ENCODE measurements at regions not wholly inside any gene's neighbourhood (a gene's known extent, or its start where the extent isn't known, plus 50 kb on each side); places are given as distances from the start of the nearest gene placed in this dataset.
A peak's percentile ranks its signal among the peaks of the same experiment; 100 is the strongest.
"Not testable (repeated sequence)": the region's sequence is repeated elsewhere in the genome, so short reads cannot be mapped to it uniquely, and the experiment has no call there.

DNA sequence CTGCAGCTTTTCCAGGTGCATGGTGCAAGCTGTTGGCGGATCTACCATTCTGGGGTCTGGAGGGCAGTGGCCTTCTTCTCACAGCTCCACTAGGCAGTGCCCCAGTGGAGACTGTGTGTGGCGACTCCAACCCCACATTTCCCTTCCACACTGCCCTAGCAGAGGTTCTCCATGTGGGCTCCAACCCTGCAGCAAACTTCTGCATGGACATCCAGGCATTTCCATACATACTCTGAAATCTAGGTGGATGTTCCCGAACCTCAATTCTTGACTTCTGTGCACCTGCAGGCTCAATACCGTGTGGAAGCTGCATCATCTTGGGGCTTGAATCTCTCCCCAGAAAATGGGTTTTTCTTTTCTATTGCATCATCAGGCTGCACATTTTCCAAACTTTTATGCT, 160.2 kb upstream of the DYRK2 start:
- not testable (repeated sequence) for DNase-seq

DNA sequence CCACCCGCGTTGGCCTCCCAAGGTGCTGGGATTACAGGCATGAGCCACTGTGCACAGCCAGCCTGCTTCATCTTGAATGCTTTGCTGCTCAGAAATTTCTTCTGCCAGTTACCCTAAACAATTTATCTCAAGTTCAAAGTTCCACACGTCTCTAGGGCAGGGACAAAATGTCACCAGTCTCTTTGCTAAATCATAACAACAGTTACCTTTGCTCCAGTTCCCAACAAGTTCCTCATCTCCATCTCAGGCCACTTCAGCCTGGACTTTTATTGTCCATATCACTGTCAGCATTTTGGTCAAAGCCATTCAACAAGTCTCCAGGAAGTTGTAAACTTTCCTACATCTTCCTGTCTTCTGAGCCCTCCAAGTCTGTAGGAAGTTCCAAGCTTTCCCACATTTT, 159.5 kb upstream of the DYRK2 start:
- no peak for DNase-seq

DNA sequence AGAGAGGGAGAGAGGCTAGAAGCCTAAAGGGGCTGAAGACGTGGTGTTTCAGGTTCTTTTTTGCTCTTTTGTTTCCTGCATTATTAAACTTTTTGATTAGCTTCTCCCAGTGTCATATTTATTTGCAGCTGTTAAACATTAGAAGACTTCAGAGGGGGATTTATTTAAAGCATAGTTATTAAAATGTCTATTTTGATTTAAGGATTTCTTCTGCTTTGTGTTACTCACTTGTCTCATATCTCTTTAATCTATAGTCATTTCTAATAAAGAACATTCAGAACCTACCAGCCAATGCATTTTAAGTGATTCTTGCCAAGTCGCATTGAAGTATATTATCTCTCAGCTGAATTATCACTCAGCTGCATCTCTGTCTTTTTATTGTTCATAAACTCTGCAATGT, 152.0 kb upstream of the DYRK2 start:
- no peak for DNase-seq

DNA sequence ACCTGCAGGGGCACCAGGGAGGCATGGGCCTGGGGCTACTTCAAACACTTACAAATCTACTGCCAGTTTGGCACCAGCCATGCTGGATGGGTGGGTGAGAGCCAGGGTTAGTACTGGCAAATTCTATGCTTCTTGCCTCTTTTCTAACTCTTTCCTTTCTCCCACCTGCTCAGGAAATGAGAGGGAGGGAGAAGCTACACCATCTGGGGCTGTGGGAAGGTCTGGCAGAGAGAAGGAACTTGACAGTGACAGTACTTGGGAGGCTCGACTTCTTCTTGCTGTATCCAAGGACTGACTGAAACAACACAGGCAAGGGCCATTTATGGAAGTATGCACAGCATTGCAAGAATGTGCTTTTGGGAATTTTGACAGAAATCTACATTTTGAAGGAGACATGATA, 149.6 kb upstream of the DYRK2 start:
- DNase-seq = peak in 25 of 58 donors; percentile 12 to 82 (median 29)

DNA sequence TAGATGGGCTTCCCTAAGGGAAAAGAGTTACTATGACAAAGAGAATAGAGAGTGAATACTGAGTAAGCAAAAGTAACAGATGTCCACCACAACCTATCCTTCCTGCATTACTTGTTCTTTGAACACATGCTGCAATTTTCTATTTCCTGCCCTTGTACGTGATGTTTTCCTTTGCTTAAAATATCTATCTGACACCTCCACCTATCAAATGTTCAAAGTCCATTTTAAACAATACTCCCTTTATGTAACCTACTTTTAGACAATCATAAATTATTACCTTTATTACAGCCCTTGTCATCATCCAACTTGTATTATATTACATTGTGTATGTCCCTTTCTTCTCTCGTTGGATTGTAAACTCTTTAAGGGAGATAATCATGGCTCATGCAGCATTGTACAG, 147.2 kb upstream of the DYRK2 start:
- DNase-seq = no peak

DNA sequence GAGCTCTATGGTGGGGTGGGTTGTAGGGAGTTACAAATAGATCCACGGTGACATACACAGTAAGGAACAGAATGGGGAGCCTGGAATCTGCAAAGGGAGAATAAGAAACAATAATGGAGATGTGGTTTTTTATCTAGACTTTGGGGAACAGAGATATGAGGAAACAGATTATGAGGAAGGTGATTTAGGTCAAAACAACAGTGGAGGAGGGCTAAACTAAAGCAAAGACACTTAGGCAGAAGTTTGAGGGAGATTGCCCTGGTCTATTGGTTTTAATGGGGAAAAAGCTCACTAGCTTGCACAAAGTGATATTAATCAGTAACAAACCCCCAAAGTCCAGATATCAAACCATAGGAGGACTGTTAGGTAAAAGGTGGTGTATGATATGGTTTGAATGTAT, 144.5 kb upstream of the DYRK2 start:
- no peak for DNase-seq

DNA sequence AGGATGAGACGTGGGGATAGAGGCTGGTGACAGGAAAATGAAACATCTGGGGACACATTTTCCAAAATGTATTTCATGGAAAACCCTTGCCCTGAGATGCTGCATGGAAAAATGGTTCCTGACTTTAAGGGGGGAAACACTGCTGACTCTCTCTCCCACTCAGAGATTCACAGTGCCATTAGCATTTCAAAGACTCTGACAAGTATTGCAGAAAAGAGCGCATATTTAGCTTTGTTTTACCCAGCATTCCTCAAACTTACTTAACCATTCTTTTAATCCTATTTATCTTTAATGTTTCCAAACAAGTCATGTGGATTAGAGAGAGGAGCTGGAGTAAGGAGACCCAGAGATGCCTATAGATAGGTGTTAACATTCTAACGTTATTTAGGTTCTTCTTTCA, 141.8 kb upstream of the DYRK2 start:
- DNase-seq = no peak

DNA sequence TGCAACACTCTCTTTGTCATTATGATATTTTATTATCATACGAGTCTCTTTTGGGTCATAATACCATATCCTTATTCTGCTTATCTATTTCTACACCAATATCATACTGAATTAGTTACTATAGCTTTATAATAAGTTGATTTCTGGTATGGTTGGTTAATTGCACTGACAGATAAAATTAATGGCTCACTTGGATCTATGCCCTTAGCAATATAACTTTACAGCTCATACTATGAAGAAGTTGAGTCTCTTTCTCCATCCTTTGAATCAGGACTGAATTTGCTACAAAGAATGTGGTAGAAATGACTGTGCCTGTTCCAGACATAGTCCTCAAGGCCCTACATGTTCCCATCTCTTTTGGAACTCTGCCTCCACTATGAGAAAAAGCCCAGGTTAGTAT, 139.7 kb upstream of the DYRK2 start:
- DNase-seq = no peak

DNA sequence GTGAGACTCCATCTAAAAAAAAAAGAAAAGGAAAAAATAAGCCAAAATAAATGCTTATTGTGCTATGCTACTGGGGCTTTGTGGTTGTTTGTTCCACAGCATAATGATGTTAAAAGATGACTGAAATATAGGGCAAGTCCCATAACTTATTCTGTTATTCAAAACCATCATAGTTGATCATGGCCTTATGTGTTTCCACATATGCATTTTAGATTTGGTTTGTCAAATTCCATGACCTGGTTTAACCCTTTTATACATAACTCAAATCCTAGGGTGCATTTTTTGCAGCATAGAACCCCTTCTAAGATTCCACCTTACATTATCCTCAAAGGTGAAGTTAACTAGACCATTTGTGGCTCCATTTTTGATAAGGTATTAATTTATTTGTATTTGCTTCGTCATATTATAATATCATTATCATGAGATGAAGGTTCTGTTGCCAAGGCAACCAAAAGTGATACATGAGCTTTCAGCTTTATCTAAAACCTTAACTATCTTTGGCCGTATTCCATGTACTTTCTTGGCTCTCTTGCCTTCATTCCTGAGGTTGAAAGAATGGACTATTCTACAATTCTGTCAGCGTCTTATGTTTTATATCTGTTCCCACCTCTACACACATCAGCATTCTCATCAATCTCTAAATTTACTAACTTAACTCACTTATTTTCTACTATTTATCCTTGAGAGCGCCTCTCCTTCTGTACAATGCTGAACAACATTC, 138.7 kb upstream of the DYRK2 start:
- DNase-seq = no peak

DNA sequence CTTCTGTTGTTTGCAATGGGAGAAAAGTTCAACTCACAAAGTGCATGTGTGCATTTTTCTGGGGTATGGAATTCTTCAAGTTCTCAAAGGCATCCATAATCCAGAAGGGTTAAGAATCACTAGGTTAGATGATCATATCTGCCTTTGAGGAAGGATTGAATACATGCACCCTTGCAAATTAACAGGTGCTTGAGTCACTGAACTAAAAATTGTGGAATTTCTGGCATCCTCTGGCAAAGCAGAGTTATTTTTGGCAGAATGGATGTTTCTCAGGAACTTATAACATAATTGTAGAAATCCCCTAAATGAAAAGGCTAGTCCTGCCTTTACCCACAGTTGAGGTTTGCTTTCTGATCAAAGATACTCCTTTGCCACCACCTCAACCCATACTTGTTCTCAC, 136.5 kb upstream of the DYRK2 start:
- DNase-seq = no peak

DNA sequence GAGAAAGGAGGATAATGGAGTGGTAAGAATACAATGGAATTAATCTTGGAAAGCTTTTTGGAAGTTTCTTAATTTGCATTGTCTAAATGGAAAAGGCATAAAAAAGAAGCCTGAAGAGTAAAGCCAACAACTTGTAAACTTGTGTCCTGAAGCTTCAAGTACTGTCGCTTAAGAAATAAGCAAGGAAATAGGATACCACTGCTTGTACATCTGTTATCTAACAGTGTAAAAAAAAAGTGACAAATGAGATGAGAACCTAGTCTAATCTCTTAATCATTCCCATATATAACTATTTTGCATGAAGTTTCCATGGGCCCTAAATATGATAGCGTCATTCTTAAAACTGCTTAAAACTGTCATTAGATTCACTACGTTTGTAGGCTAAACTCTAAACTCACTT, 134.0 kb upstream of the DYRK2 start:
- DNase-seq = no peak

DNA sequence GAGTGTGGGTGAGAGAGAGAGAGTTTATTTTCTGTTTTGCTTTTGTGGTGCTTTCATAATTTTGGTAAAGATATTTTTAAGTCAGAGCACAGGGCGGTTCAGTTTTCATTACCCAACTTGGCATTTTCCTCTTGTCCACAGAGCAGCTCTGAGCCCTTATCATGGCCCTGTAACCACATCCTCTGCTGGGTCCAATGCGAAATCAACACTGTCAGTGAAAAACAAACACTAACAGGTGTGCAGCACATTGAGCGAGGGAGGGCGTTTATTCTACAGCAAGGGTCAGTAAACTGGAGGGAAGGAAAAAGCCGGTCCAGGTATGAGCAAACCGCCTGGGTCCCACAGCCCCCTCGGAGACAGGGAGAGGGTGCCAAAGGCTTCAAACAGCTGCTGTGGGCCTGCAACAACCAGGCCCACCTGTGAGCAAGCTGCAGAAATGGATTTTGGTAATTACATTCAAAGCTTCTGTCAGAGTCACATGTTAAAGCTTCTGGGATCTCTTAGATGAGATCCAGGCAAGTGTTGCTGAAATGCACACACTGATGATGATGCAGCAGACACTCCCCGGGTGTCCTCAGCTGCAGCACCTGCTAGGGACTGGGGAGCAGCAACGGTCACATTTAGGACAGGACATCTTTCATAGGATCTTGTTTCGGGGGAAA, 132.7 kb upstream of the DYRK2 start:
- DNase-seq = no peak

DNA sequence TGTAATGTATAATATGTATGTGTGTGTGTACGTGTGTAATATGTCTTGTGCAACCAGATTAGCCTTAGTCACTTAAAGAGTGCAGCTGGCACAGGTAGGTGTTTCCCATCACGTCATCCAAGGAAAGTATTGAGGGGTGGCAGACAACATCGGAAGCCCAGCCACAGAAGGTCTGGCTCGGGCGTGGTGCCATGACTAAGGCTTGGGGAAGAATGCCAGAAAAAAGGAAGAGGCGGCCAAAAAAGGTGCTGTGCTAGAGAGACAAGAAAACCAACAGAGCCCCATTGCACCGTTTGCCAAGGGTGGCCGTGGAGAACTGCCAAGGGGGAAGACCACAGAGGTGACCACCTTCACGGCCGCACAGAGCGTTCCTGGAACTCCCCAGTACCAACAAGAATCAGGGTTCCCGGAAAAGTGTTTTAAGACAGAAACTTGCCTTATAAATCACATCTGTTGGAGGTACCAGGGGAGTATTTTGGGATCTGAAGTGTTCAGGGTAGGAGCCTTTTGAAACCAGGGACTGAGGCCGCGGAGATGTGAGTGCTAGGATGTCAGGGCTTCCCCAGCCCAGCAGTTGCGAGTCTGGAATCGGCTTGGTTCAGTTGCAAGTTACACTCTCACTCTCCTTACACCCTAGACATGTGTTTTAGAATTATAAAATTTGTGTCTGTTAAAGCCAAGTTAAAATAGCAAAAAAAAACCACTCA, 131.2 kb upstream of the DYRK2 start:
- peak in 9 of 58 donors; percentile 2 to 38 (median 10) for DNase-seq

DNA sequence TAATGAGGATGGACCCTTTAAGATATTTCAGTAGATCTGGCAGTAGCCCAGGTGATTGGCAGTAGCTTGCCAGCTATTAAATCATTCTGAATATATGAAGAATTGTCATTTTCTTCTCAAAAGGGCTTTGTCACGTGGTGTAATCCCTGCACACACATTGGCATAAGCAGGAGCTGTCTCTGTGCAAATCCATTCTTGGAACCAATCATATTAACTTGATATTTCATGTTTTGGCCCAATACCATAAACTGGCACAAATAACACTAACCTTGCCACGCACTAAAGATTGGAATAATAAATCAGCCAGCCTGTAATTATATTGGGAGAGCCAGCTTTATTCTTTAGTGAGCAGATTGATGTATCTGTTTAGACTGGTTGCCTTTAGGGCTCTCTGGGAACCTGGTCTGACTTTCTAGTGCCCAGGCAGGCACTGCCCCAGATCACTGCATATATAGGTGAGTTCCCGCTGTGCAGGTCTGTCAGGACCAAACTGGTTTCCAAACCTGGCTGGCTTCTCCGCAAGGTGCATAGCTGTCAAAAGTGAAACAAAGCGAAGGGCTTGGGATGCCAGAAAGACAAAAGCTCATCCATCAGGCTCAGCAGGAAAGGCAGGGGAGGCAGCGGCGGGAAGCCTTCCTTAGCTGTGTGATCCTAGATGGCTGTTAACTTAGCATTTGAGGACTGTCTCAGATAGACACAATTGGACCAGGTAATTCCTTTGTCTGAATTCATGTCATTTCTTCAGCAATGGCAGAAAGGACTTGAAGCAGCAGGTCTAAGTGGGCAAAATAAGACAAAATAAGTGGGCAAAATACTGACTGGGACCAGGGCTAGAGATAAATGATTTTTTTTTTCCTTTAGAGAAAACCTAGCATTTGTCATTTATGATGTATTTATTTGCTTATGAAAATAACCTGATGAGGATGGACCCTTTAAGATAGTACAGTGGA, 128.8 kb upstream of the DYRK2 start:
- DNase-seq = no peak

DNA sequence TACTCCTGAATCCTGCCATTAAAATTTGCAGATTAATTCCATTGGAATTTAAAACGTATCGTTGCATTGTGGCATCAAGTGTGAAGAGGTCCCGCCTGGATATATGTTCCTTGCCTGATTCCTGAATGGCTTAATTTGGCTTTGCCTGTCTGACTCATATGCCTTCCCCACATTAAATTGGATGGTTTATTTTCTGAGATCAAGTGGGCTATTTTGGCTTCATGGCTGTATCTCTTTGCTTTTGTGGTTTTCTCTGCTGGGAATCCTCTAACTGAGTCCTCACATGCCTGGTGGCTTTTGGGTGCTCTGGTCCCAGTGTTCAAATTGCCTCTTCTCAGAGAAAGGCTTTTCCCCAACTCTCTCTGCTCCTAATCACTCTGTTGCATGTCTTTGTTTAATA, 127.9 kb upstream of the DYRK2 start:
- DNase-seq = no peak

DNA sequence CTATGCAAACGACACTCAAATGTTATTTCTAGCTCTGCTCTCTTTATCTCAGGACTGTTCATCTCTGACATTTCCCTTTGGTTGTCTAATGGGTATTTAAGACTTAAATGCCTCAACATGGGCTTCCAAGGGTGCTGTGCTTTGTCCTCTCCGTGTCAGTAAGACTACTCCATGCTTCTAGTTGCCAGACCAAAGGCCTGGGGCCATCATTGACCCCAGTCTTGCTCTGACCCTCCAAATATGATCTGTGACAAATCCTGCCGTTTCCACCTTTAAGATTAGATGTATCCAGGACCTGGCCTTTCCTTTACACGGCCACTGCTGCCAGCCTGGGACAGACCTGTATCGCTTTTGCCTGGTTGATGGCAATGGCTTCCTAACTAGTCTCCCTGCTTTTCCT, 126.3 kb upstream of the DYRK2 start:
- no peak for DNase-seq

DNA sequence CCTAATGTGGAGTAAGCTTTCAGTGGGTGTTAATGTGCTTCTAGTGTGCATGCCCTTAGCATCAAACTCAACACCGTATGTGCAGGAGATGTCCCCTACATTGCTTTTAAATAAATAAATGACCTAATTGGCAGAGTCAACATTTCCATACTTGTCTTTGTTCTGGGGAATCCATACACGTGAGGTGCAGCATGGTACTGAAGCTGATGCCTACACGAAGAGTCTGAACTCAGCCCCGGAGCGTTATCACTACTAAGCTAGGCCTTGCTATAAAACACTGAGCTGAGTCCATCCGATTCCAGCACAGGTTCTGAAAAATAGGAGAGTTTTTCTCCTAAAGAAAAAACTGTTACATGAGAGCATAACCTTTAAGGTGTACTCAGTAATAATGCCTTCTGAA, 125.0 kb upstream of the DYRK2 start:
- DNase-seq = no peak

DNA sequence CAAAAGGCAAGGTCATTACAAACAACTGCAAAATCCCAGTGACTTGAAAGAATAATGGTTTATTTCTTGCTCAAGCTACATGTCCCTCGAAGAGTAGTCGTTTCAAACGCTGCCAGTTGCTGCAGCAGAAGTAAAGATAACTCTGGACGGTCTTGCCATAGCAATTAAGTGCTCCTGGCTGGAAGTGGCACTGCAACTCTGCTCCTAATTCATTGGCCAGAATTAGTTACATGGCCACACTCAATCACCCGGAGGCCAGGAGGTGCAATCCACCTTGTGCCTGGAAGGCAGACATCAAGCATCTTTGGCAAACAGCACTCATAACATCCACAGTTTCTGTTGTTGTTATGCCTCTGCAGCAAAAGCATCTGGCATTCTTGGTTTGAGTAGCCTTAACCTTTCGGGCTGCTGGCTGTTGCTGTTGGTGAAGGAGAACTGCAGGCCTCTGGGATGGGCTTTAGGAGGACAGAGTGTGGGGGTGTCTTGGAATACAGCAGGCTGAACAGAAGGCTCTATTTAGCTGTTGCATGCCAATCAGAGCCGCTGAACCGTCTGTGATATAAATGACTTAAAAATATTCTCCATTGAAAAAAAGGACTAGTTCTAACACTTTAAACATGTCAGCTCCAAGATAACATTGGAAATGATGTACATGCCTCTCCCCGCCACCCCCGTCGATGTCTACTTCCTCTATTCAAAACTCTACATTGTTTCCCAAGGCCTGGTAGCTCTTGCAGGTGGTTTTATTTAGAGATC, 123.5 kb upstream of the DYRK2 start:
- DNase-seq = peak in 5 of 58 donors; percentile 8 to 32 (median 20)

DNA sequence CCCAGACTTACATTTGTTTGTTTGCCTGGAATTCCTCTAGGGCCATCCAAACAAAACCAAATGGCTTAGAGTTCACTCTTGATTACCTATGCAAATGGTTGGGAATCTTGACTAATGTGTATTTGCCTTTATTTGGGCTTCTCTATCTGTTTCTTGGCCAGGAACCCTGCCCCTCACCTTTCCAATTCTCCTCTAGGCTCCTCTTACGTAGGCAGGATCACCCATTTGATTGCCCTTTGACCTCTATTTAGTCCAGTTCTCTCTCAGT, 123.0 kb upstream of the DYRK2 start:
- no peak for DNase-seq

DNA sequence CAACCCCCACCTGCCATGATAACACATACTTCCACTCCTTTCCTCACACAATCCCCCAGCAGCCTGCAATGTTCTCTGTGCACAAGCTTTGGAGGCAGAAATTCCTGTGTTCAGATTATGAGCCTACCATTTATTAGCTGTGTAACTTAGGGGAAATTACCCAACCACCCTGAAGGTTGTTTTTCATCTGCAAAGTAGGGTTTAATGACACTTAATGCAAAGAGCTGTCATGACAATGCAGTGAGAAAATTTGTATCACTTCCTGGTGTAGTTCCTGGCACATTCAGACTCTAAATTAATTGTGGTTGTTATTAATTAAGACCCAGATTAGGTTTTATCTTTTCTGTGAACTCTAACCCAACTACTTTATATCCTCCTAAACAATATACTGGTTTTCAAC, 122.4 kb upstream of the DYRK2 start:
- no peak for DNase-seq

DNA sequence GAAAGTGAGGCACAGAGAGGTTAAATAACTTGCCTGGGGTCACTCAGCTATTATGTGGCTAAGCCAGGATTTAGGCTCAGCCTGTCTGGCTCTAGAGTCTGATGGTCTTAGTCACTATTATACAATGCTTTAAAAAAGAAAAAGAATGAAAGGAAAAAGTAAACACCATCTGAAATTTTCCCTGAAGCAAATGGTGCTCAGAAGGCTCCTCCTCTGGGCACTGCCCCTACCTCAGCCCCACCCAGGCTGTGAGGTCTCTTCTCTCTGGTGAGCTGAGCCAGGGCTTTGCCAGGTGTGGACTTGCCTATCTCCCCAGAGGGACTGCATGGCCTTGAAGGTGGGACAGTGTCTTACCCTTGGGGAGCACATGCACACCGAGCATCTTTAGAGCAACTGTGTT, 117.5 kb upstream of the DYRK2 start:
- no peak for DNase-seq

Measured in anterior cingulate cortex (tissue), 58 donors.